Fibroblast of lung (primary cell): ENCODE measurements at regions not wholly inside any gene's neighbourhood (a gene's known extent, or its start where the extent isn't known, plus 50 kb on each side); places are given as distances from the start of the nearest gene placed in this dataset.

Source experiments
- DNase-seq, 2 donors: peaks; one replicate each; pipeline versions ENCODE4 v3.0.0 to v3.0.0-alpha.2; 2010; ENCODE audit warnings: low read depth in 2 of 2
- H2AFZ ChIP-seq: 2 replicates; pipeline ENCODE4 v1.5.1; 2012; ENCODE audit warnings: low read length, control low read depth, inconsistent platforms
- H3K27ac ChIP-seq: 2 replicates; pipeline ENCODE4 v1.5.1; 2011; ENCODE audit warnings: low read length, control low read depth; ENCODE audit not compliant: insufficient read depth
- H3K27me3 ChIP-seq: 2 replicates; pipeline ENCODE4 v1.5.1; 2011; ENCODE audit warnings: mild to moderate bottlenecking, low read length; ENCODE audit not compliant: control insufficient read depth, insufficient read depth
- H3K36me3 ChIP-seq: 2 replicates; pipeline ENCODE4 v1.5.1; 2011; ENCODE audit warnings: low read length; ENCODE audit not compliant: control insufficient read depth, insufficient read depth
- H3K4me1 ChIP-seq: 2 replicates; pipeline ENCODE4 v1.5.1; 2011; ENCODE audit warnings: low read length; ENCODE audit not compliant: control insufficient read depth, insufficient read depth; ENCODE audit errors: extremely low read depth
- H3K4me2 ChIP-seq: 2 replicates; pipeline ENCODE4 v1.5.1; 2011; ENCODE audit warnings: low read length, control low read depth; ENCODE audit not compliant: insufficient read depth; ENCODE audit errors: extremely low read depth
- H3K4me3 ChIP-seq, 4 experiments: fragments of 200-600 bp in 1 of 4; sonication (generic) in 1 of 4; replicated peaks in 1 of 4; 2 replicates each; pipeline ENCODE4 v1.5.1; 2011 to 2016; ENCODE audit warnings: low read length in 4 of 4, low read depth in 3 of 4, mild to moderate bottlenecking in 3 of 4, control low read depth in 2 of 4, inconsistent platforms in 1 of 4, mixed read lengths in 1 of 4; ENCODE audit not compliant: insufficient read depth in 1 of 4; ENCODE audit errors: control extremely low read depth in 1 of 4
- H3K79me2 ChIP-seq: 2 replicates; pipeline ENCODE4 v1.5.1; 2012; ENCODE audit warnings: mild to moderate bottlenecking, low read length, inconsistent platforms; ENCODE audit not compliant: control insufficient read depth, insufficient read depth
- H3K9ac ChIP-seq: 2 replicates; pipeline ENCODE4 v1.5.1; 2011; ENCODE audit warnings: mild to moderate bottlenecking, low read length, control low read depth; ENCODE audit not compliant: insufficient read depth
- H3K9me3 ChIP-seq: 2 replicates; pipeline ENCODE4 v1.5.1; 2012; ENCODE audit warnings: low read depth, low read length; ENCODE audit not compliant: control insufficient read depth, insufficient read depth
- H4K20me1 ChIP-seq: 2 replicates; pipeline ENCODE4 v1.5.1; 2011; ENCODE audit warnings: low read length; ENCODE audit not compliant: control insufficient read depth, insufficient read depth; ENCODE audit errors: extremely low read depth
- CTCF ChIP-seq, 2 donors: IDR thresholded peaks in 1 of 2; conservative IDR thresholded peaks in 1 of 2; 1 replicate in 1 of 2; 2 replicates in 1 of 2; pipeline ENCODE4 v1.5.1; 2011 to 2012; ENCODE audit warnings: low read length in 2 of 2, control low read depth in 1 of 2, inconsistent platforms in 1 of 2, low read depth in 1 of 2, mild to moderate bottlenecking in 1 of 2
- EZH2 ChIP-seq: IDR thresholded peaks from 2 replicates; pipeline ENCODE4 v1.5.1; 2012; ENCODE audit warnings: low read length, control low read depth, mild to moderate bottlenecking; ENCODE audit errors: missing control alignments

GRCh38 chr10:2888403-2889004, 178.8 kb upstream of the PFKP start:
- no peak overlapping the region for H3K4me2 ChIP-seq
- H3K36me3 ChIP-seq, result no peaks in the 10 kb centered on the region
- no peaks in the 10 kb centered on the region for H4K20me1 ChIP-seq
- no peak overlapping the region for H3K9ac ChIP-seq
- TF ChIP-seq CTCF (conservative IDR thresholded peaks at IDR 0.05 in 1 of 2, IDR thresholded peaks at IDR 0.05 in 1 of 2; ENCODE audit: low read depth in 1 of 2, low read length in 2 of 2) (no peak), EZH2 (no peak)
- H3K27ac ChIP-seq, result no peak overlapping the region
- no peaks in the 10 kb centered on the region for H3K27me3 ChIP-seq
- H2AFZ ChIP-seq, result no peak overlapping the region
- H3K79me2 ChIP-seq, result no peaks in the 10 kb centered on the region
- H3K4me3 ChIP-seq, result no peak overlapping the region
- DNase-seq, result no peak
- H3K9me3 ChIP-seq, result peaks cover 2% of the 10 kb centered on the region
- no peaks in the 10 kb centered on the region for H3K4me1 ChIP-seq

GRCh38 chr10:2887391-2888070, 179.8 kb upstream of the PFKP start:
- Histone ChIP-seq H3K27me3 (no peaks in the 10 kb centered on the region), H4K20me1 (no peaks in the 10 kb centered on the region), H3K27ac (no peak overlapping the region), H3K4me3 (no peak overlapping the region), H3K36me3 (no peaks in the 10 kb centered on the region), H3K4me1 (no peaks in the 10 kb centered on the region), H3K9ac (no peak overlapping the region), H3K9me3 (peaks cover 2% of the 10 kb centered on the region), H3K4me2 (no peak overlapping the region), H3K79me2 (no peaks in the 10 kb centered on the region), H2AFZ (no peak overlapping the region)
- no peak for DNase-seq
- TF ChIP-seq EZH2, result no peak
- TF ChIP-seq CTCF (conservative IDR thresholded peaks at IDR 0.05 in 1 of 2, IDR thresholded peaks at IDR 0.05 in 1 of 2; ENCODE audit: low read depth in 1 of 2, low read length in 2 of 2), result no peak

GRCh38 chr10:2886662-2887061, 180.7 kb upstream of the PFKP start:
- no peaks in the 10 kb centered on the region for H4K20me1 ChIP-seq
- H3K9me3 ChIP-seq, result peaks cover 2% of the 10 kb centered on the region
- H2AFZ ChIP-seq, result no peak overlapping the region
- H3K9ac ChIP-seq, result no peak overlapping the region
- H3K4me3 ChIP-seq, result no peak overlapping the region
- H3K27ac ChIP-seq, result no peak overlapping the region
- H3K4me1 ChIP-seq, result no peaks in the 10 kb centered on the region
- no peaks in the 10 kb centered on the region for H3K36me3 ChIP-seq
- no peak overlapping the region for H3K4me2 ChIP-seq
- H3K79me2 ChIP-seq, result no peaks in the 10 kb centered on the region
- H3K27me3 ChIP-seq, result no peaks in the 10 kb centered on the region
- TF ChIP-seq EZH2 (no peak), CTCF (conservative IDR thresholded peaks at IDR 0.05 in 1 of 2, IDR thresholded peaks at IDR 0.05 in 1 of 2; ENCODE audit: low read depth in 1 of 2, low read length in 2 of 2) (no peak)
- no peak for DNase-seq
